ENCODE measurements at regions not wholly inside any gene's neighbourhood (a gene's known extent, or its start where the extent isn't known, plus 50 kb on each side); places are given as distances from the start of the nearest gene placed in this dataset.

DNA sequence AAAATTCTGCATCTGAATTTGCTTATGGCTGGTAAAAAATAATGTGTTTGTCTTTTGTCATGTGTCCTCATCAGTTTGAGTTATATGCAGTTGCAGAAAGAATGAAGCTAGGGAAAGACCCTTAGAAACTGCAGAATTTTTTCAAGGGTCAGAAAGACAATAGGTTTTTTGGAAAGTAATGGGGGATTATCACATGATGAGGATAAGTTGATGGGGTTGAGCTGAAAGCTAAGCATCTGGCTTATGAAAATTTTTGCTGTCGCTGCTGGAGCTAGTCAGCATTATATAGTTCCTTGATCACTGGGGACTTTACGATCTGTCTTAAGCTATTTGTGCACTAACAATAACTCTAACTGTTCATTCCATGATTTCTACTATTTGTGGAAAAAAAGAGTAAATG lies 331.7 kb downstream of the PPARGC1A start:
- TF ChIP-seq TAF1 (IDR thresholded peaks at IDR 0.05; ENCODE audit: low read depth, low read length) = no peak
- no peak for TF ChIP-seq POLR2A (IDR thresholded peaks at IDR 0.05; ENCODE audit: low read depth, low read length)
- no peak for TF ChIP-seq POLR2AphosphoS5 (IDR thresholded peaks at IDR 0.05; ENCODE audit: low read depth, low read length)

All from GM12891 (cell line).